ENCODE measurements at regions not wholly inside any gene's neighbourhood (a gene's known extent, or its start where the extent isn't known, plus 50 kb on each side); places are given as distances from the start of the nearest gene placed in this dataset.
"Not testable (repeated sequence)": the region's sequence is repeated elsewhere in the genome, so short reads cannot be mapped to it uniquely, and the experiment has no call there.

- TF ChIP-seq CTCF (IDR thresholded peaks at IDR 0.05; ENCODE audit: insufficient read depth, low read depth, low read length, missing control alignments) = no peak
- no peak for DNase-seq (ENCODE audit: low read depth)
- H3K4me3 ChIP-seq (ENCODE audit: low read length) = no peak overlapping the region
These were observed 1761.3 kb upstream of the IGFBP7 start for GRCh38 chr4:58871509-58871908.

- DNase-seq (ENCODE audit: low read depth) = no peak
These were observed 1738.8 kb upstream of the IGFBP7 start for GRCh38 chr4:58849026-58849425.

GRCh38 chr4:58843455-58843854 lies 1733.3 kb upstream of the IGFBP7 start:
- no peak for TF ChIP-seq CTCF (IDR thresholded peaks at IDR 0.05; ENCODE audit: insufficient read depth, low read depth, low read length, missing control alignments)
- no peak overlapping the region for H3K4me3 ChIP-seq (ENCODE audit: low read length)
- DNase-seq (ENCODE audit: low read depth) = no peak

More at GRCh38 chr4:58849026-58849425, 1738.8 kb upstream of the IGFBP7 start:
- no peak for TF ChIP-seq CTCF (IDR thresholded peaks at IDR 0.05; ENCODE audit: insufficient read depth, low read depth, low read length, missing control alignments)
- H3K4me3 ChIP-seq (ENCODE audit: low read length) = no peak overlapping the region

GRCh38 chr4:58833126-58833525 lies 1722.9 kb upstream of the IGFBP7 start:
- no peak overlapping the region for H3K4me3 ChIP-seq (ENCODE audit: low read length)
- no peak for DNase-seq (ENCODE audit: low read depth)
- TF ChIP-seq CTCF (IDR thresholded peaks at IDR 0.05; ENCODE audit: insufficient read depth, low read depth, low read length, missing control alignments) = no peak

- H3K4me3 ChIP-seq (ENCODE audit: low read length) = no peak overlapping the region
- no peak for DNase-seq (ENCODE audit: low read depth)
- no peak for TF ChIP-seq CTCF (IDR thresholded peaks at IDR 0.05; ENCODE audit: insufficient read depth, low read depth, low read length, missing control alignments)
These were observed 1715.1 kb upstream of the IGFBP7 start for GRCh38 chr4:58825278-58825677.

GRCh38 chr4:58818560-58818959 lies 1708.4 kb upstream of the IGFBP7 start:
- not testable (repeated sequence) for DNase-seq (ENCODE audit: low read depth); H3K4me3 ChIP-seq (ENCODE audit: low read length)

GRCh38 chr4:58809948-58810347 lies 1699.8 kb upstream of the IGFBP7 start:
- TF ChIP-seq CTCF (IDR thresholded peaks at IDR 0.05; ENCODE audit: insufficient read depth, low read depth, low read length, missing control alignments) = no peak
- no peak overlapping the region for H3K4me3 ChIP-seq (ENCODE audit: low read length)
- no peak for DNase-seq (ENCODE audit: low read depth)

- no peak for DNase-seq (ENCODE audit: low read depth)
These were observed 1699.2 kb upstream of the IGFBP7 start for GRCh38 chr4:58809366-58809765.

More at GRCh38 chr4:58809366-58809765, 1699.2 kb upstream of the IGFBP7 start:
- no peak overlapping the region for H3K4me3 ChIP-seq (ENCODE audit: low read length)
- TF ChIP-seq CTCF (IDR thresholded peaks at IDR 0.05; ENCODE audit: insufficient read depth, low read depth, low read length, missing control alignments) = no peak
